SH-SY5Y (cell line): ENCODE measurements at regions not wholly inside any gene's neighbourhood (a gene's known extent, or its start where the extent isn't known, plus 50 kb on each side); places are given as distances from the start of the nearest gene placed in this dataset.

Experiments used
- GATA2 ChIP-seq: IDR thresholded peaks from 2 replicates; pipeline ENCODE4 v1.6.1; 2011; ENCODE audit warnings: mild to moderate bottlenecking, low read depth, low read length
- GATA3 ChIP-seq: IDR thresholded peaks from 2 replicates; pipeline ENCODE4 v1.6.1; 2011; ENCODE audit warnings: low read depth, mild to moderate bottlenecking, low read length, moderate library complexity

DNA sequence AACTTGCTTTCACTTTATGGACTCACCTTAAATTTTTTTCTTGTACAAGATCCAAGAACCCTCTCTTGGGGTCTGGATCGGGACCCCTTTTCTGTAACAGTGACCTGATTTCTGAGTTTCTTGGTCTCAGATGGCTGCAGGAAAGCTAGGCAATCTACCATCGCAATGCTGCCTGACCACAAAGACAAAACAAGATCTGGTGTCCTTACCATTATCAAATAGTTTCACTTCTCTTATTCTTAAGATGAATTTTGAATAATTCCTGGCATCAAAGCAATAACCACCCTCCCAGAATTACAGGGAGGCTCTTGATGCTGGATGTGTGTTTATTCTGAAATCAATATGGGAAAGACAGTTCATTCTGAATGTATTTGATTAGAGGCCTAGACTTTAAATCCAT is 77.4 kb upstream of the FRMD4A start:
- TF ChIP-seq GATA3: no peak
- no peak for TF ChIP-seq GATA2
